HG03097 (cell line): ENCODE measurements at regions not wholly inside any gene's neighbourhood (a gene's known extent, or its start where the extent isn't known, plus 50 kb on each side); places are given as distances from the start of the nearest gene placed in this dataset.

Experiments used
- ATAC-seq: cut with Tn5 transposase; IDR thresholded peaks from one replicate; pipeline ENCODE4 v1.9.1; 2021; ENCODE audit not compliant: unreplicated experiment, low FRiP score

GRCh38 chr13:85500696-85501256 lies 298.4 kb downstream of the SLITRK6 start:
- no peak for ATAC-seq

DNA sequence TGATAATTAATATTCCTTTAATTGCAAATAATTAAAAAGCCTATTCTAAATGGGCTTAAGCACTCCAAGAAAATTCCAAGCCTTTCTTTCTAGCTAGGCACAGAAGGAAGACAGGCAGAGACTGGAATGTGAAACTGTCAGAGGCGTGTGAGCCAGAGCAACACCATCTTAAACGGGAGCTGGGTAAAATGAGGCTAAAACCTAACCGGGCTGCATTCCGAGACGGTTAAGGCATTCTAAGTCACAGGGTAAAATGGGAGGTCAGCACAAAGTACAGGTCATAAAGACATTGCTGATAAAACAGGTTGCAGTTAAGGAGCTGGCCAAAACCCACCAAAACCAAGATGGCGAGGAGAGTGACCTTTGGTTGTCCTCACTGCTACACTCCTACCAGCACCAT lies 300.4 kb downstream of the SLITRK6 start:
- no peak for ATAC-seq

DNA sequence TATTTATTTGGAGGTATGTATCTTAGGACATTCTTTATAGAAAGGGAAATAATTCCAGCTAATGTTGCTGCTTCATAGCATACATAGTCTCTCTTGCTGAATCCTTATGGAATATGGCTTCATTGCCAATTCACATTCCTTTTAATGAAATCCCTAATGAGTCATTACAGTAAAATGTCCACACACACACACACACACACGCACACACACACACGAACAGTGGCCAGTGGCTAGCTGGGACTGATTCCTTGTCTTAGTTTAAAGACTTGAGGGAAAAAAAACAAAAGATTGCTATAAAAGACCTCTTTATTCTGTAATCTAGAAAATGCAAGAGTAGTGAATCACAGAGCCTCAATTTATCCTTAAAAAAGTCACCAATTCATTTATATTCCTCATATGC lies 301.6 kb downstream of the SLITRK6 start:
- ATAC-seq: no peak

- no peak for ATAC-seq
These were observed 306.9 kb downstream of the SLITRK6 start for GRCh38 chr13:85492283-85492682.

DNA sequence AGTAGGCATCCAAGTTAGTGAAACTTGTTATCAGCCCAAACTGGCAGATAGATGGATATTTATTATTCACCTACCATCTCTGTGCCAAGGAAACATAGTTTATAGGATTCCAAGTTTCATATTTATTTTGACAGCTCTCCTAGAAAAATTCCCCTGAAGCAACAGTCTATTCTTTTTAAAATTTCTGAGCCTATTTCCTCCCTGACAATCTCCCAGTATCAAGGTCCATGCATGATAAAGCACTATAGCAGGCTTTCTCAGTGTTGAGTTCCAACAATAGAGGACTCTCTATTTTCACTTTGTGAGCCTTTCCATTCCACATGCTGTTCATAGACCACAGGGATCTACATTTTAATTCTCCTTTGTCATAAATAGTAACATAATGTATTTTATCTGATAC lies 312.6 kb downstream of the SLITRK6 start:
- no peak for ATAC-seq

DNA sequence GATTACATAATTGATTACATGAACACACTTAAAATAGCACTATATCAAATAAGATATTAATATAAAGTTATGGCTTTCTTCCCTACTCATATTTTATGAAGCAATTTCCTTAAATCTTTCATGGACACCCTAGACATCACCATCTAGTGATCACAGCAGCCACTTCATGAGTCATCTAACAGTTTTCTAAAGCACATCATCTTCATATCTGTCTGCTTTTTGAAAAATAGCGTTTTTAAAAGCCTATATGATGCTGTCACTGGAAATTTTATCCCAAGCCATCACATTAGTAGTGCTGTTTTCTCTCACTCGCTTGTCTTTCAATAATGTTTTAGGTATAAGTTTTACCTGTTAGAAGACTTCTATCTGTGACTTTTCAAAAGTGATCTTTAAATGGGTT lies 326.1 kb downstream of the SLITRK6 start:
- no peak for ATAC-seq

- ATAC-seq: no peak
These were observed 329.9 kb downstream of the SLITRK6 start for GRCh38 chr13:85469320-85469719.

DNA sequence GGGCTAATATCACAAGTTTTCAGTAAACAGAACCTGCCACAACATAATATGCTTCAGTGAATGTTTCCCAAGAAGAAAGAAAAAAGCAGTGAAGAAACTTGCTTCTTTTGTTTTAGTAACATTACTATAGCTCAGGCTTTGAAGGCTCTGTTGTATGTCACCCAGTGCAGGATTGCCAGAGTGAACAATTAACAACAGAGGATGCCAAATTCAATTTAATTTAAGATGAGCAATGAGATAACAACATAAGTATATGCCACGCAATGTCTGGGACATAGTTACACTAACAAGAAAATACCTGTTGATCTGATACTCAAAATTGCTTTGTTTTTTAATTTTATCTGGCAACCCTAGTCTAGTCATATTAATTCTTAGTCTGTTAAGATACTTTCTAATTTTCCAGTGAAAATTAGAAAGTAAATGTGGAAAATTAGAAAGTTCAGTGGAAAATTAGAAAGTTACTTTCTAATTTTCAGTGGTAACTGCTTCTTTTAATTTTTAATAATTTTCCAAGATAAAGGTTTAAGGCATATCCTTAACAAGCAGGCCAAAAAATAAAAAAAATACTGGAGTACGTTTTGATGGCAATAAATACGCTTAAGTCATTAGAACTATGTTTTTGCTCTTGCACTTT lies 336.3 kb downstream of the SLITRK6 start:
- ATAC-seq: no peak

GRCh38 chr13:85461621-85462020 lies 337.6 kb downstream of the SLITRK6 start:
- ATAC-seq: no peak

GRCh38 chr13:85445534-85445933 lies 353.7 kb downstream of the SLITRK6 start:
- no peak for ATAC-seq

DNA sequence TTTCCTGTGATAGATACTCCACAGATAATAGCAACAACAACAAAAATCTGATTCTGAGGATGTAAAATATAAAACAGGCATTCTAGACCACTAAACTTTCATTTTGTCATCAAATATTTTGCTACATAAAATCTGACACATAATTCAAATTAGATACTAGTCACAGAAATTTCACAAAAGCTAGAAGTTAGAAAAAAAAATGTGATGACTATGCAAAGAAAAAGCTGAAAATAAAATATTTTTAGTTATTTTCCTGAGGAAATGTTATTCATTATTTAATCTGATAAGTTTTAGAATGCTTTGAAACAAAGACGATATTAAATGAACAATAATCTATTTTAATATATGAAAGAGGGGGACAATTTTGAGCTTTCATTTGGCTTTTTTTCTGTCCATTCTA lies 357.2 kb downstream of the SLITRK6 start:
- no peak for ATAC-seq

DNA sequence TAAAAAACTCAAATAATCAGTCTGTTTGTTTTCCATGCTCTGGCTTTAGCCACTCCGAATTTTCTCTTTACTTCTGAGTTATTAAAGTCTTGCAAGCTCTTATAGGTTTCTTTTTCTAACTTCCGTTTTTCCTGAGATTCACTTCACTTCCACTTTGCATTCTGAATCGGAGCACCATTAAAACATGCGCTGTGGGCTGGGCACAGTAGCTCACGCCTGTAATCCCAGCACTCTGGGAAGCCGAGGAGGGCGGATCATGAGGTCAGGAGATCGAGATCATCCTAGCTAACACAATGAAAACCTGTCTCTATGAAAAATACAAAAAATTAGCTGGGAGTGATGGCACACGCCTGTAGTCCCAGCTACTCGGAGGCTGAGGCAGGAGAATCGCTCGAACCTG lies 357.9 kb downstream of the SLITRK6 start:
- no peak for ATAC-seq

DNA sequence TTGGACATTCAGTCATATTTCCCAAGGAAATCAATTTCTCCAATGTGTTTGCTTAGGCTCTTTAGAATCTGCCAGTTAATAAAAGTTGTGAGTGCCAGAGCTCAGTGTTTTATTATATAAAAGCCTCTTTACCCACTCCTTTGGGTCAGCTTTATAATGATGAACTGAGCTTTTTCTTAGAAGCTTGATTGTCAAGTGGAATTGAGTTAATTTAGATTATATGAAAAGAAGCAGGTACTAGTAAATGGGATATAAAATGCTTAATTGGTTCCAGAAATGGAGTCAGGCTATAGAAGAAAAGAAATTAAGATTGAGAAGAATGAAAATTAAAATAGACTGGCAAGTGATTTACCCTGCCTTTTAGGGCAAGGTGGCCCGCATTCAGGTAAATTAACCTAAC lies 363.2 kb downstream of the SLITRK6 start:
- ATAC-seq: no peak

DNA sequence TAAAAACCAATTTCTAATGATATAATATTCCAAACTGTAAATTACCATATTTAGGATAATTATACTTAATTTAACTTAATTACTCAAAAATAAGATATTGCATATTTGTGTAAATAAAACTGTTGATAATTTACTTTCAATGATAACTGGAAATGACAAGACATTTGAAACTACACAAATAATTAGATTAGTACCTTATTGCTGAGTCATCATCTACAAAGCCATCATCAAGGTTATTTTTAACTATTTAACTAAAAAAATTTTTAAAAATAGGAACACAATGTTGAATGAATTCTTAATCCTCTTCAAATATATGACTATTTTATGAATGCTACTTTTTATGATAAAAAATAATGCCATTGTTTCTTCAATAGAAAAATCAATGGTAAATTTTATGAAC lies 364.3 kb downstream of the SLITRK6 start:
- ATAC-seq: no peak

DNA sequence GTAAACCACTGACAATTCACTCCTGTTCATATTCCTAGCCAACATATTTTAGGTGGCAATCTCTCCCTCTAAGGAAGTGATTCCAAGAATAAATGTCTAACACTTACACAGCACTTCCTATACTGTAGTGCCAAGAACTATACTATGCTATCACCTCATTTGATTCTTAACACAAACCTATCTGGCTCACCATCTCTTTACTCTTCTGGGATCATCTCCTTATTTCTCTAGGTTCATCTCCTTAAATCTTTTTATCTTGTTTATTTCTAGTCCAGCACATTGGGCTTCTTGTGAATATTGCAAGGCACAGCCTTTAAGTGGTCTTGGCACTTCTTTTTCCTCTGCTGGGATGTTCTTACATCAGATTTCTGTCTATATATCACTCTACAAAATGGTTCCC lies 366.3 kb downstream of the SLITRK6 start:
- no peak for ATAC-seq

GRCh38 chr13:85431720-85432119 lies 367.5 kb downstream of the SLITRK6 start:
- no peak for ATAC-seq

- no peak for ATAC-seq
These were observed 368.9 kb downstream of the SLITRK6 start for GRCh38 chr13:85430216-85430794.

GRCh38 chr13:85427416-85427815 lies 371.8 kb downstream of the SLITRK6 start:
- no peak for ATAC-seq

GRCh38 chr13:85420136-85420535 lies 379.1 kb downstream of the SLITRK6 start:
- ATAC-seq: no peak

DNA sequence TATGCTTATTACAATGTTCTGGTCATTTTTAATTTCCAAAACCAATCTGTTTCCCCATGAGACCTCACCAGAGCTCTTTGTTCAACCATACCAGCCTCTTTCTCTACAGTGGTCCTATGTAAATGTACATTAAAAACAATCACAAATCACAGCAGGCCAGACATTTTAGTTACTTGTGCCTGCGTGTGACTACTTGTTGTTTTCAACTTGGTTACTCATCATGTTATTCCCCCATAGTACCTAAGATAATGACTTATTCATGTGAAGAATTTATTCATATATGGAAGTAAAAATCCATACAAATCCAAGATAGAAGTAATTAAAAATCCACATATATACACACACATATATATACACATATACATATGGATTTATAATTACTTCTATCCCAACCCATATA lies 379.6 kb downstream of the SLITRK6 start:
- no peak for ATAC-seq

GRCh38 chr13:85417807-85418206 lies 381.4 kb downstream of the SLITRK6 start:
- no peak for ATAC-seq

- no peak for ATAC-seq
These were observed 385.6 kb downstream of the SLITRK6 start for GRCh38 chr13:85413664-85414063.
